HEK293 (cell line): ENCODE measurements at regions not wholly inside any gene's neighbourhood (a gene's known extent, or its start where the extent isn't known, plus 50 kb on each side); places are given as distances from the start of the nearest gene placed in this dataset.

Experiments
- CTCF ChIA-PET: fragments of 350-600 bp; formaldehyde crosslinking; extraction: SDS; loops from one replicate; lab custom pipeline; 2021; ENCODE audit warnings: antibody characterized with exemption; lab: Yijun Ruan, JAX
- POLR2A ChIA-PET: fragments of 300-600 bp; formaldehyde crosslinking; extraction: SDS; loops from one replicate; lab custom pipeline; 2020; ENCODE audit warnings: antibody characterized with exemption, inconsistent platforms; lab: Yijun Ruan, JAX
- H3K27ac ChIP-seq: fragments of 200-500 bp; sonication (Bioruptor generic); 2 replicates; pipeline ENCODE4 v1.5.1; 2014; ENCODE audit warnings: low read depth, low read length, control low read depth, inconsistent platforms; ENCODE audit errors: extremely low read depth
- H3K36me3 ChIP-seq, 2 experiments: fragments of 200-500 bp in 1 of 2; sonication (Bioruptor generic) in 1 of 2; 1 replicate in 1 of 2; 2 replicates in 1 of 2; pipeline ENCODE4 v1.5.1; 2014 to 2017; ENCODE audit warnings: inconsistent platforms in 2 of 2, low read length in 2 of 2; ENCODE audit not compliant: control insufficient read depth in 2 of 2, insufficient read depth in 1 of 2
- H3K4me1 ChIP-seq: fragments of 200-500 bp; sonication (Bioruptor generic); 2 replicates; pipeline ENCODE4 v1.5.1; 2014; ENCODE audit warnings: mild to moderate bottlenecking, low read length, inconsistent platforms; ENCODE audit not compliant: control insufficient read depth, insufficient read depth
- H3K4me3 ChIP-seq: 2 replicates; pipeline ENCODE4 v1.5.1; 2011; ENCODE audit warnings: low read depth, mild to moderate bottlenecking, control low read depth, low read length, moderate library complexity
- H3K9me3 ChIP-seq: fragments of 200-500 bp; sonication (Bioruptor generic); 2 replicates; pipeline ENCODE4 v1.5.1; 2014; ENCODE audit warnings: low read depth, low read length, inconsistent platforms; ENCODE audit not compliant: control insufficient read depth, insufficient read depth
- KLF7 ChIP-seq: fragments of 450-650 bp; formaldehyde crosslinking; IDR thresholded peaks from 2 replicates; pipeline ENCODE4 v1.5.1; 2016; ENCODE audit warnings: missing biosample characterization, missing genetic modification characterization, borderline replicate concordance
- KLF9 ChIP-seq: fragments of 450-650 bp; formaldehyde crosslinking; IDR thresholded peaks from 2 replicates; pipeline ENCODE4 v1.5.1; 2016; ENCODE audit warnings: missing biosample characterization, missing genetic modification characterization, low read depth
- OSR2 ChIP-seq: fragments of 450-650 bp; formaldehyde crosslinking; IDR thresholded peaks from 2 replicates; pipeline ENCODE4 v1.5.1; 2016; ENCODE audit warnings: missing biosample characterization, missing genetic modification characterization
- OVOL3 ChIP-seq: fragments of 450-650 bp; formaldehyde crosslinking; IDR thresholded peaks from 2 replicates; pipeline ENCODE4 v1.5.1; 2016; ENCODE audit warnings: missing biosample characterization, missing genetic modification characterization
- PRDM1 ChIP-seq: fragments of 450-650 bp; formaldehyde crosslinking; IDR thresholded peaks from 2 replicates; pipeline ENCODE4; 2016; ENCODE audit warnings: missing biosample characterization, missing genetic modification characterization
- SP3 ChIP-seq: fragments of 450-650 bp; formaldehyde crosslinking; IDR thresholded peaks from 2 replicates; pipeline ENCODE4 v1.5.1; 2016; ENCODE audit warnings: missing biosample characterization, missing genetic modification characterization
- ZBTB8A ChIP-seq: fragments of 450-650 bp; formaldehyde crosslinking; IDR thresholded peaks from 2 replicates; pipeline ENCODE4 v1.5.1; 2016; ENCODE audit warnings: missing biosample characterization, missing genetic modification characterization
- ZNF112 ChIP-seq: fragments of 450-650 bp; formaldehyde crosslinking; IDR thresholded peaks from 2 replicates; pipeline ENCODE4 v1.5.0; 2017; ENCODE audit warnings: missing biosample characterization, missing genetic modification characterization
- ZNF114 ChIP-seq: fragments of 450-650 bp; formaldehyde crosslinking; IDR thresholded peaks from 2 replicates; pipeline ENCODE4 v1.5.0; 2017; ENCODE audit warnings: missing biosample characterization, missing genetic modification characterization
- ZNF2 ChIP-seq: fragments of 450-650 bp; formaldehyde crosslinking; IDR thresholded peaks from 2 replicates; pipeline ENCODE4 v1.5.1; 2016; ENCODE audit warnings: missing biosample characterization, missing genetic modification characterization
- ZNF214 ChIP-seq: fragments of 450-650 bp; formaldehyde crosslinking; IDR thresholded peaks from 2 replicates; pipeline ENCODE4 v1.5.1; 2017; ENCODE audit warnings: missing biosample characterization, mild to moderate bottlenecking, missing genetic modification characterization, borderline replicate concordance
- ZNF221 ChIP-seq: fragments of 450-650 bp; formaldehyde crosslinking; IDR thresholded peaks from 2 replicates; pipeline ENCODE4 v1.5.1; 2017; ENCODE audit warnings: missing biosample characterization, missing genetic modification characterization, borderline replicate concordance
- ZNF350 ChIP-seq: fragments of 450-650 bp; formaldehyde crosslinking; IDR thresholded peaks from 2 replicates; pipeline ENCODE4 v1.5.0; 2017; ENCODE audit warnings: missing biosample characterization, mild to moderate bottlenecking, missing genetic modification characterization
- ZNF692 ChIP-seq: fragments of 450-650 bp; formaldehyde crosslinking; IDR thresholded peaks from 2 replicates; pipeline ENCODE4 v1.5.1; 2016; ENCODE audit warnings: missing biosample characterization, missing genetic modification characterization
- ZSCAN23 ChIP-seq: fragments of 450-650 bp; formaldehyde crosslinking; IDR thresholded peaks from 2 replicates; pipeline ENCODE4 v1.5.1; 2016; ENCODE audit warnings: missing biosample characterization, missing genetic modification characterization
- TF ChIP-seq, protein P1 (sequence below): fragments of 450-650 bp; formaldehyde crosslinking; IDR thresholded peaks from 2 replicates; pipeline ENCODE4 v1.5.1; 2016; ENCODE audit warnings: missing biosample characterization, missing genetic modification characterization
- TF ChIP-seq, protein P2 (sequence below): fragments of 450-650 bp; formaldehyde crosslinking; IDR thresholded peaks from 2 replicates; pipeline ENCODE4 v1.5.1; 2017; ENCODE audit warnings: missing biosample characterization, missing genetic modification characterization
- TF ChIP-seq, protein P3 (sequence below): fragments of 450-650 bp; IDR thresholded peaks from 2 replicates; pipeline ENCODE4 v1.5.1; 2018; ENCODE audit warnings: missing biosample characterization, missing genetic modification characterization

GRCh38 chr6:91155129-91155785 lies 568.4 kb upstream of the MAP3K7 start:
- peaks cover 3% of the 10 kb centered on the region; the same call in 1 of the 2 replicates for H3K4me1 ChIP-seq
- CTCF ChIA-PET, result no interaction called here
- POLR2A ChIA-PET, result no interaction called here
- H3K27ac ChIP-seq, result no peak overlapping the region
- H3K9me3 ChIP-seq, result no peaks in the 10 kb centered on the region
- no peaks in the 10 kb centered on the region for H3K36me3 ChIP-seq
- H3K4me3 ChIP-seq, result no peak overlapping the region
- TF ChIP-seq, protein P1, sequence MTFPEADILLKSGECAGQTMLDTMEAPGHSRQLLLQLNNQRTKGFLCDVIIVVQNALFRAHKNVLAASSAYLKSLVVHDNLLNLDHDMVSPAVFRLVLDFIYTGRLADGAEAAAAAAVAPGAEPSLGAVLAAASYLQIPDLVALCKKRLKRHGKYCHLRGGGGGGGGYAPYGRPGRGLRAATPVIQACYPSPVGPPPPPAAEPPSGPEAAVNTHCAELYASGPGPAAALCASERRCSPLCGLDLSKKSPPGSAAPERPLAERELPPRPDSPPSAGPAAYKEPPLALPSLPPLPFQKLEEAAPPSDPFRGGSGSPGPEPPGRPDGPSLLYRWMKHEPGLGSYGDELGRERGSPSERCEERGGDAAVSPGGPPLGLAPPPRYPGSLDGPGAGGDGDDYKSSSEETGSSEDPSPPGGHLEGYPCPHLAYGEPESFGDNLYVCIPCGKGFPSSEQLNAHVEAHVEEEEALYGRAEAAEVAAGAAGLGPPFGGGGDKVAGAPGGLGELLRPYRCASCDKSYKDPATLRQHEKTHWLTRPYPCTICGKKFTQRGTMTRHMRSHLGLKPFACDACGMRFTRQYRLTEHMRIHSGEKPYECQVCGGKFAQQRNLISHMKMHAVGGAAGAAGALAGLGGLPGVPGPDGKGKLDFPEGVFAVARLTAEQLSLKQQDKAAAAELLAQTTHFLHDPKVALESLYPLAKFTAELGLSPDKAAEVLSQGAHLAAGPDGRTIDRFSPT, result no peak
- TF ChIP-seq SP3 (tag by site-specific recombination) (no peak), OSR2 (no peak), ZSCAN23 (tag by site-specific recombination) (no peak)

GRCh38 chr6:91152824-91153223 lies 566.0 kb upstream of the MAP3K7 start:
- no peak overlapping the region for H3K4me3 ChIP-seq
- no peak overlapping the region for H3K27ac ChIP-seq
- no peak for TF ChIP-seq KLF9
- TF ChIP-seq OVOL3 (tag by site-specific recombination), result no peak
- ChIA-PET CTCF (no interaction called here), POLR2A (no interaction called here)
- H3K4me1 ChIP-seq, result peaks cover 3% of the 10 kb centered on the region; the same call in 1 of the 2 replicates
- H3K36me3 ChIP-seq, result no peaks in the 10 kb centered on the region
- no peaks in the 10 kb centered on the region for H3K9me3 ChIP-seq

GRCh38 chr6:91149956-91150705 lies 563.3 kb upstream of the MAP3K7 start:
- CTCF ChIA-PET, result interaction anchor here (0.6 to 0.7 kb wide), 3 partner anchors 21 to 1494 kb away, joined by 5 read pairs; no protein-coding TSS in a partner anchor
- POLR2A ChIA-PET, result interaction anchor here (0.6 kb wide), 1 partner anchor 10 kb away, joined by 5 read pairs; no protein-coding TSS in a partner anchor
- no peak overlapping the region for H3K27ac ChIP-seq
- no peaks in the 10 kb centered on the region for H3K36me3 ChIP-seq
- no peaks in the 10 kb centered on the region for H3K9me3 ChIP-seq
- peaks cover 3% of the 10 kb centered on the region; the same call in 1 of the 2 replicates for H3K4me1 ChIP-seq
- no peak overlapping the region for H3K4me3 ChIP-seq
- TF ChIP-seq ZBTB8A (tag by site-specific recombination) (no peak), KLF7 (tag by site-specific recombination) (no peak), ZNF692 (no peak)

DNA sequence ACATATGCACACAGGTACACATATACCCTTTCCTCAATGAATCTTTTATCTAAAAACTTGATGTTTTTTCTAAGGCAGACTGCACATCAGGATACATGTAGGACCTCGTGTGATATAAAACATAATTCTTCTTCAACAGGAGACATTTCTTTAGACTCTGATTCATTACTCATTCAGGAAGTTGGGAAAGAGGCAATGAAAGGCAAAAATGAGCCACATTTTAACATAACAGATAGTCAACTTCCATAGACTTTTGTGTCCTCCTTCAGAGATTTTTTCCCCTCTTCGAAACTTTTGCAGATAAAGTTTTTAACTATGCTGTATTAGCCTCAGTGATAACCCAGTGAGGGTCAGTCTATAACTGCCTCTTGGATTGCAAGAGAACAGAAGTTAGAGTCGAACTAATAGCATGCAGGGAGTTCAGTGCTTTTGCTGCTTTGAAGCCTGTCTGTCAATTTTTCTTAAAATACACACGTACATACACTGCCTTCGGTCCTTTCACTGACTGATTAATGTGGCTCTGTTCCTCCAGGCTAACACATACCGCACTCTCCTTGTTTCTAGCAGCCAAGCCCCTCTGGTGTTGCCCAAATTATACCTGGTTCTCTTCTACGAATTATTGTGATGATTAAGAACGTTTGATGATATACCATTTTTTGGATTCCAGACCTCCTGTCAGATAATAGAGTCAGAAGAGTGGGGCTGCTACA lies 562.5 kb upstream of the MAP3K7 start:
- no peak overlapping the region for H3K4me3 ChIP-seq
- H3K4me1 ChIP-seq, result no peaks in the 10 kb centered on the region; the same call in 1 of the 2 replicates
- ChIA-PET POLR2A (interaction anchor here (0.6 kb wide), 1 partner anchor 9 kb away, joined by 5 read pairs; no protein-coding TSS in a partner anchor), CTCF (interaction anchor here (0.7 kb wide), 1 partner anchor 1494 kb away, joined by 5 read pairs; no protein-coding TSS in a partner anchor)
- H3K27ac ChIP-seq, result no peak overlapping the region
- H3K9me3 ChIP-seq, result no peaks in the 10 kb centered on the region
- H3K36me3 ChIP-seq, result no peaks in the 10 kb centered on the region
- TF ChIP-seq ZNF350 (tag by site-specific recombination) (no peak), ZNF214 (tag by site-specific recombination) (no peak), PRDM1 (tag by site-specific recombination) (no peak), ZNF221 (tag by site-specific recombination) (no peak), ZNF112 (no peak), ZNF114 (tag by site-specific recombination) (no peak), KLF9 (no peak), ZNF2 (tag by site-specific recombination) (no peak)
- TF ChIP-seq, protein P2, sequence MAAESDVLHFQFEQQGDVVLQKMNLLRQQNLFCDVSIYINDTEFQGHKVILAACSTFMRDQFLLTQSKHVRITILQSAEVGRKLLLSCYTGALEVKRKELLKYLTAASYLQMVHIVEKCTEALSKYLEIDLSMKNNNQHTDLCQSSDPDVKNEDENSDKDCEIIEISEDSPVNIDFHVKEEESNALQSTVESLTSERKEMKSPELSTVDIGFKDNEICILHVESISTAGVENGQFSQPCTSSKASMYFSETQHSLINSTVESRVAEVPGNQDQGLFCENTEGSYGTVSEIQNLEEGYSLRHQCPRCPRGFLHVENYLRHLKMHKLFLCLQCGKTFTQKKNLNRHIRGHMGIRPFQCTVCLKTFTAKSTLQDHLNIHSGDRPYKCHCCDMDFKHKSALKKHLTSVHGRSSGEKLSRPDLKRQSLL (tag by site-specific recombination), result no peak
- TF ChIP-seq, protein P3, sequence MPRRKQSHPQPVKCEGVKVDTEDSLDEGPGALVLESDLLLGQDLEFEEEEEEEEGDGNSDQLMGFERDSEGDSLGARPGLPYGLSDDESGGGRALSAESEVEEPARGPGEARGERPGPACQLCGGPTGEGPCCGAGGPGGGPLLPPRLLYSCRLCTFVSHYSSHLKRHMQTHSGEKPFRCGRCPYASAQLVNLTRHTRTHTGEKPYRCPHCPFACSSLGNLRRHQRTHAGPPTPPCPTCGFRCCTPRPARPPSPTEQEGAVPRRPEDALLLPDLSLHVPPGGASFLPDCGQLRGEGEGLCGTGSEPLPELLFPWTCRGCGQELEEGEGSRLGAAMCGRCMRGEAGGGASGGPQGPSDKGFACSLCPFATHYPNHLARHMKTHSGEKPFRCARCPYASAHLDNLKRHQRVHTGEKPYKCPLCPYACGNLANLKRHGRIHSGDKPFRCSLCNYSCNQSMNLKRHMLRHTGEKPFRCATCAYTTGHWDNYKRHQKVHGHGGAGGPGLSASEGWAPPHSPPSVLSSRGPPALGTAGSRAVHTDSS (tag by site-specific recombination), result no peak
